ENCODE measurements at regions not wholly inside any gene's neighbourhood (a gene's known extent, or its start where the extent isn't known, plus 50 kb on each side); places are given as distances from the start of the nearest gene placed in this dataset.

- H3K4me3 Mint-ChIP-seq: no peak overlapping the region
- H3K9me3 Mint-ChIP-seq: peaks cover 5 to 25% (median 9%) of the 10 kb centered on the region in 3 donors
- Histone ChIP-seq H3K9me3 (no peaks in the 10 kb centered on the region), H3K27ac (ENCODE audit: low read length) (no peak overlapping the region), H3K4me3 (ENCODE audit: control insufficient read depth in 1 of 2, extremely low read depth in 1 of 2, low read length in 1 of 2) (no peak overlapping the region), H3K4me1 (ENCODE audit: control insufficient read depth in 1 of 2, extremely low read depth in 1 of 2, insufficient read depth in 2 of 2, low read length in 2 of 2) (no peaks in the 10 kb centered on the region), H3K36me3 (ENCODE audit: control insufficient read depth in 2 of 2, extremely low read depth in 1 of 2, insufficient read depth in 1 of 2, low read length in 1 of 2) (no peaks in the 10 kb centered on the region), H3K27me3 (replicated peaks in 1 of 2; ENCODE audit: control insufficient read depth in 2 of 2, extremely low read depth in 1 of 2, insufficient read depth in 2 of 2, low read length in 1 of 2) (no peaks in the 10 kb centered on the region)
- H3K4me1 Mint-ChIP-seq: no peaks in the 10 kb centered on the region
- CTCF ChIA-PET: no interaction called here
- ATAC-seq (replicated peaks in 1 of 4) (no peak), DNase-seq (no peak)
- no peaks in the 10 kb centered on the region for H3K36me3 Mint-ChIP-seq
- POLR2A ChIA-PET: no interaction called here
- no peaks in the 10 kb centered on the region for H3K27me3 Mint-ChIP-seq
- H3K27ac Mint-ChIP-seq: no peak overlapping the region
- WGBS (ENCODE audit: insufficient coverage): 77% methylated on average over 9 of the region's 11 CpGs
Observed at GRCh38 chr2:52629944-52630343, 1137.7 kb upstream of the CHAC2 start.

GRCh38 chr2:52629531-52629930 lies 1138.1 kb upstream of the CHAC2 start:
- POLR2A ChIA-PET: no interaction called here
- 97% methylated on average over 33 of the region's 36 CpGs for WGBS (ENCODE audit: insufficient coverage)
- Histone ChIP-seq H3K9me3 (no peaks in the 10 kb centered on the region), H3K4me3 (ENCODE audit: control insufficient read depth in 1 of 2, extremely low read depth in 1 of 2, low read length in 1 of 2) (no peak overlapping the region), H3K27me3 (replicated peaks in 1 of 2; ENCODE audit: control insufficient read depth in 2 of 2, extremely low read depth in 1 of 2, insufficient read depth in 2 of 2, low read length in 1 of 2) (no peaks in the 10 kb centered on the region), H3K36me3 (ENCODE audit: control insufficient read depth in 2 of 2, extremely low read depth in 1 of 2, insufficient read depth in 1 of 2, low read length in 1 of 2) (no peaks in the 10 kb centered on the region), H3K27ac (ENCODE audit: low read length) (no peak overlapping the region), H3K4me1 (ENCODE audit: control insufficient read depth in 1 of 2, extremely low read depth in 1 of 2, insufficient read depth in 2 of 2, low read length in 2 of 2) (no peaks in the 10 kb centered on the region)
- Mint-ChIP-seq H3K27ac (no peak overlapping the region), H3K9me3 (peaks cover 5 to 26% (median 11%) of the 10 kb centered on the region in 3 donors), H3K27me3 (no peaks in the 10 kb centered on the region), H3K36me3 (no peaks in the 10 kb centered on the region), H3K4me1 (no peaks in the 10 kb centered on the region), H3K4me3 (no peak overlapping the region)
- DNase-seq (no peak), ATAC-seq (replicated peaks in 1 of 4) (no peak)
- CTCF ChIA-PET: no interaction called here

- Mint-ChIP-seq H3K36me3 (no peaks in the 10 kb centered on the region), H3K4me3 (no peak overlapping the region), H3K27me3 (no peaks in the 10 kb centered on the region), H3K9me3 (peaks cover 7 to 16% (median 11%) of the 10 kb centered on the region in 3 donors), H3K4me1 (no peaks in the 10 kb centered on the region), H3K27ac (no peak overlapping the region)
- CTCF ChIA-PET: no interaction called here
- Histone ChIP-seq H3K36me3 (ENCODE audit: control insufficient read depth in 2 of 2, extremely low read depth in 1 of 2, insufficient read depth in 1 of 2, low read length in 1 of 2) (no peaks in the 10 kb centered on the region), H3K27ac (ENCODE audit: low read length) (no peak overlapping the region), H3K4me3 (ENCODE audit: control insufficient read depth in 1 of 2, extremely low read depth in 1 of 2, low read length in 1 of 2) (no peak overlapping the region), H3K9me3 (no peaks in the 10 kb centered on the region), H3K27me3 (replicated peaks in 1 of 2; ENCODE audit: control insufficient read depth in 2 of 2, extremely low read depth in 1 of 2, insufficient read depth in 2 of 2, low read length in 1 of 2) (no peaks in the 10 kb centered on the region), H3K4me1 (ENCODE audit: control insufficient read depth in 1 of 2, extremely low read depth in 1 of 2, insufficient read depth in 2 of 2, low read length in 2 of 2) (no peaks in the 10 kb centered on the region)
- ATAC-seq (replicated peaks in 1 of 4) (no peak), DNase-seq (no peak)
- 75% methylated on average over 1 of the region's 2 CpGs for WGBS (ENCODE audit: insufficient coverage)
- POLR2A ChIA-PET: no interaction called here
Observed at GRCh38 chr2:52622266-52622665, 1145.3 kb upstream of the CHAC2 start.

GRCh38 chr2:52613064-52613463 lies 1154.5 kb upstream of the CHAC2 start:
- H3K4me1 ChIP-seq (ENCODE audit: control insufficient read depth in 1 of 2, extremely low read depth in 1 of 2, insufficient read depth in 2 of 2, low read length in 2 of 2): no peaks in the 10 kb centered on the region
- no peak overlapping the region for H3K4me3 ChIP-seq (ENCODE audit: control insufficient read depth in 1 of 2, extremely low read depth in 1 of 2, low read length in 1 of 2)
- H3K9me3 Mint-ChIP-seq: peaks cover 4 to 12% (median 9%) of the 10 kb centered on the region in 3 donors
- H3K27ac Mint-ChIP-seq: no peak overlapping the region
- ATAC-seq (replicated peaks in 1 of 4): no peak
- H3K36me3 Mint-ChIP-seq: no peaks in the 10 kb centered on the region
- H3K27me3 Mint-ChIP-seq: no peaks in the 10 kb centered on the region
- no peaks in the 10 kb centered on the region for H3K9me3 ChIP-seq
- H3K27me3 ChIP-seq (replicated peaks in 1 of 2; ENCODE audit: control insufficient read depth in 2 of 2, extremely low read depth in 1 of 2, insufficient read depth in 2 of 2, low read length in 1 of 2): no peaks in the 10 kb centered on the region
- WGBS (ENCODE audit: insufficient coverage): no CpG with 5 or more reads among the region's 4 CpGs
- no peaks in the 10 kb centered on the region for H3K36me3 ChIP-seq (ENCODE audit: control insufficient read depth in 2 of 2, extremely low read depth in 1 of 2, insufficient read depth in 1 of 2, low read length in 1 of 2)
- CTCF ChIA-PET: no interaction called here
- no peaks in the 10 kb centered on the region for H3K4me1 Mint-ChIP-seq
- no peak overlapping the region for H3K4me3 Mint-ChIP-seq
- DNase-seq: no peak
- POLR2A ChIA-PET: no interaction called here
- H3K27ac ChIP-seq (ENCODE audit: low read length): no peak overlapping the region

- no peak for DNase-seq
- Mint-ChIP-seq H3K27me3 (no peaks in the 10 kb centered on the region), H3K27ac (no peak overlapping the region), H3K4me1 (no peaks in the 10 kb centered on the region), H3K36me3 (no peaks in the 10 kb centered on the region), H3K4me3 (no peak overlapping the region), H3K9me3 (peaks cover 0 to 12% (median 4%) of the 10 kb centered on the region in 3 donors)
- POLR2A ChIA-PET: no interaction called here
- H3K4me3 ChIP-seq (ENCODE audit: control insufficient read depth in 1 of 2, extremely low read depth in 1 of 2, low read length in 1 of 2): no peak overlapping the region
- no peak for ATAC-seq (replicated peaks in 1 of 4)
- CTCF ChIA-PET: no interaction called here
- no peaks in the 10 kb centered on the region for H3K27me3 ChIP-seq (replicated peaks in 1 of 2; ENCODE audit: control insufficient read depth in 2 of 2, extremely low read depth in 1 of 2, insufficient read depth in 2 of 2, low read length in 1 of 2)
- 56% methylated on average over 2 of the region's 2 CpGs for WGBS (ENCODE audit: insufficient coverage)
- H3K9me3 ChIP-seq: no peaks in the 10 kb centered on the region
- H3K27ac ChIP-seq (ENCODE audit: low read length): no peak overlapping the region
- no peaks in the 10 kb centered on the region for H3K36me3 ChIP-seq (ENCODE audit: control insufficient read depth in 2 of 2, extremely low read depth in 1 of 2, insufficient read depth in 1 of 2, low read length in 1 of 2)
- no peaks in the 10 kb centered on the region for H3K4me1 ChIP-seq (ENCODE audit: control insufficient read depth in 1 of 2, extremely low read depth in 1 of 2, insufficient read depth in 2 of 2, low read length in 2 of 2)
Observed at GRCh38 chr2:52611759-52612158, 1155.8 kb upstream of the CHAC2 start.

GRCh38 chr2:52608030-52608429 lies 1159.6 kb upstream of the CHAC2 start:
- no peak for ATAC-seq (replicated peaks in 1 of 4)
- no peak for DNase-seq
- WGBS (ENCODE audit: insufficient coverage): 100% methylated on average over 1 of the region's 2 CpGs

GRCh38 chr2:52597346-52597745 lies 1170.3 kb upstream of the CHAC2 start:
- Mint-ChIP-seq H3K27ac (no peak overlapping the region), H3K27me3 (no peaks in the 10 kb centered on the region), H3K36me3 (no peaks in the 10 kb centered on the region), H3K4me1 (no peaks in the 10 kb centered on the region), H3K9me3 (peaks cover 10 to 13% (median 10%) of the 10 kb centered on the region in 3 donors), H3K4me3 (no peak overlapping the region)
- DNase-seq (no peak), ATAC-seq (replicated peaks in 1 of 4) (no peak)
- H3K27me3 ChIP-seq (replicated peaks in 1 of 2; ENCODE audit: control insufficient read depth in 2 of 2, extremely low read depth in 1 of 2, insufficient read depth in 2 of 2, low read length in 1 of 2): no peaks in the 10 kb centered on the region
- ChIA-PET POLR2A (no interaction called here), CTCF (no interaction called here)
- H3K4me1 ChIP-seq (ENCODE audit: control insufficient read depth in 1 of 2, extremely low read depth in 1 of 2, insufficient read depth in 2 of 2, low read length in 2 of 2): no peaks in the 10 kb centered on the region
- no peak overlapping the region for H3K27ac ChIP-seq (ENCODE audit: low read length)
- H3K36me3 ChIP-seq (ENCODE audit: control insufficient read depth in 2 of 2, extremely low read depth in 1 of 2, insufficient read depth in 1 of 2, low read length in 1 of 2): no peaks in the 10 kb centered on the region
- no peaks in the 10 kb centered on the region for H3K9me3 ChIP-seq
- no peak overlapping the region for H3K4me3 ChIP-seq (ENCODE audit: control insufficient read depth in 1 of 2, extremely low read depth in 1 of 2, low read length in 1 of 2)

More at GRCh38 chr2:52608030-52608429, 1159.6 kb upstream of the CHAC2 start:
- Mint-ChIP-seq H3K27me3 (no peaks in the 10 kb centered on the region), H3K4me1 (no peaks in the 10 kb centered on the region), H3K9me3 (peaks cover 4 to 21% (median 11%) of the 10 kb centered on the region in 3 donors), H3K4me3 (no peak overlapping the region), H3K27ac (no peak overlapping the region), H3K36me3 (no peaks in the 10 kb centered on the region)
- Histone ChIP-seq H3K4me1 (ENCODE audit: control insufficient read depth in 1 of 2, extremely low read depth in 1 of 2, insufficient read depth in 2 of 2, low read length in 2 of 2) (no peaks in the 10 kb centered on the region), H3K27ac (ENCODE audit: low read length) (no peak overlapping the region), H3K36me3 (ENCODE audit: control insufficient read depth in 2 of 2, extremely low read depth in 1 of 2, insufficient read depth in 1 of 2, low read length in 1 of 2) (no peaks in the 10 kb centered on the region), H3K27me3 (replicated peaks in 1 of 2; ENCODE audit: control insufficient read depth in 2 of 2, extremely low read depth in 1 of 2, insufficient read depth in 2 of 2, low read length in 1 of 2) (no peaks in the 10 kb centered on the region), H3K4me3 (ENCODE audit: control insufficient read depth in 1 of 2, extremely low read depth in 1 of 2, low read length in 1 of 2) (no peak overlapping the region), H3K9me3 (peaks cover 5% of the 10 kb centered on the region)
- CTCF ChIA-PET: interaction anchor here in 1 of 2 donors (0.6 kb wide), 1 partner anchor 274 kb away, joined by 3 read pairs; no protein-coding TSS in a partner anchor
- POLR2A ChIA-PET: no interaction called here
